Large intestine (tissue), 3 donors: ENCODE measurements at regions not wholly inside any gene's neighbourhood (a gene's known extent, or its start where the extent isn't known, plus 50 kb on each side); places are given as distances from the start of the nearest gene placed in this dataset.

Experiments used
- DNase-seq, 2 donors: peaks; one replicate each; pipeline versions ENCODE4 v3.0.0 to v3.0.0-alpha.2; 2013
- H3K27ac ChIP-seq: one replicate; pipeline ENCODE4 v1.5.1; 2013; ENCODE audit warnings: low read length
- H3K27me3 ChIP-seq: 2 replicates; pipeline ENCODE4 v1.6.1; 2013; ENCODE audit warnings: low read length; ENCODE audit not compliant: control insufficient read depth, insufficient read depth
- H3K36me3 ChIP-seq: 2 replicates; pipeline ENCODE4 v1.6.1; 2013; ENCODE audit warnings: low read length; ENCODE audit not compliant: control insufficient read depth, insufficient read depth
- H3K4me1 ChIP-seq: one replicate; pipeline ENCODE4 v1.6.1; 2013; ENCODE audit warnings: low read length; ENCODE audit not compliant: control insufficient read depth, insufficient read depth
- H3K4me3 ChIP-seq: one replicate; pipeline ENCODE4 v1.5.1; 2013; ENCODE audit warnings: low read length
- H3K9me3 ChIP-seq: one replicate; pipeline ENCODE4 v1.6.1; 2013; ENCODE audit warnings: mild to moderate bottlenecking, low read depth, low read length, moderate library complexity; ENCODE audit not compliant: control insufficient read depth
- WGBS: methylation state at CpG from one replicate; pipeline ENCODE4 v1.1.5; 2013; ENCODE audit warnings: low lambda C conversion rate; ENCODE audit not compliant: insufficient coverage; 5-methylcytosine and 5-hydroxymethylcytosine counted together

DNA sequence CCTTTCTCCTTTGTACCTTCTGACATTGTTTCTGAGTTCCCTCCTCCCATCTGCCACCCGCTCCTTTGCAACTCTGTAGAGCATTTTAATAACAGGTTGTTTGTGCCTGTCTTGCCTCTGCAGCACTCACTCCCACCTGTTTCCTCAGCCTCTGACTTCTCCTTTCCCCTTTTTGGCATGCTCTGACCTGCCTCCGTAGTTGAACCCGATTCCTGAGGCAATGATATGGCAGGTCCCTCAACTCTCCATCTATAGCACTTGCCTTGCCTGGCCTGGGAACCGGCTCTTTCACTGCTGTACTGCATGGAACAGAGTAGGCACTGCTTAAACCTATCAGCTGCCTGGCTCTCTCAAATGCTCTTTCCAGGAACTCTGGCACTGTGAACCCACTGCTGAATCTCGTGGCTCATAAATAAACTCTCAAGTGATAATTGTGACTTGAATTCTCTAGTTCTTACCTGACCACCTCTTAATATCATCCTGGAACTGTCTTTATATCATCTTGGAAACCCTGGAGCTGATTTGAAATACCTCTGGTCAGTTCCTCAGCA lies 50.3 kb downstream of the UTRN start:
- DNase-seq: no peak
- H3K4me1 ChIP-seq: peaks cover 9% of the 10 kb centered on the region
- 60% methylated on average over 1 of the region's 5 CpGs for WGBS
- H3K27me3 ChIP-seq: no peaks in the 10 kb centered on the region
- H3K27ac ChIP-seq: no peak overlapping the region
- no peaks in the 10 kb centered on the region for H3K9me3 ChIP-seq
- no peak overlapping the region for H3K4me3 ChIP-seq
- H3K36me3 ChIP-seq: no peaks in the 10 kb centered on the region

DNA sequence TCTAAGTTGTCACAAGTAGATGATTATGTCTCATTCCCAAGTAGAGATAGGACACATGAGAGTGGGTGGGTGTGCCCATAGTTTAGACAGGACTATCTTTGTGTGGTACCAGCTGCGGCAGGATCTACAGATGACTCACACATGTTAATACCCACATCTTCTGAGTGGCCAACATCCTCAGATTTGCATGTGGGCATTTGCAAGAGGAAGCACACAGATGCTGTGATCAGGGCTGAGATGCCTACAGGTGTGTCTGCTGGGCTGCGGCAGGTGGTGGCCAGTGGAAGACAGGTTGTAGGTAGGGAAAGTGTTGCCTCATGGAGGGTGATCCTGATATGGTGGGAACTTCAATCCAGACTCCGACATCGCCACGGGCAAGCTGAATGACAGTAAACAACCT lies 50.8 kb downstream of the UTRN start:
- peaks cover 9% of the 10 kb centered on the region for H3K4me1 ChIP-seq
- DNase-seq: peak in 1 of 2 donors; percentile 57
- peak overlapping the region; percentile 9 for H3K27ac ChIP-seq
- no peaks in the 10 kb centered on the region for H3K9me3 ChIP-seq
- no peaks in the 10 kb centered on the region for H3K27me3 ChIP-seq
- WGBS: no CpG with 5 or more reads among the region's 5 CpGs
- H3K36me3 ChIP-seq: no peaks in the 10 kb centered on the region
- no peak overlapping the region for H3K4me3 ChIP-seq

DNA sequence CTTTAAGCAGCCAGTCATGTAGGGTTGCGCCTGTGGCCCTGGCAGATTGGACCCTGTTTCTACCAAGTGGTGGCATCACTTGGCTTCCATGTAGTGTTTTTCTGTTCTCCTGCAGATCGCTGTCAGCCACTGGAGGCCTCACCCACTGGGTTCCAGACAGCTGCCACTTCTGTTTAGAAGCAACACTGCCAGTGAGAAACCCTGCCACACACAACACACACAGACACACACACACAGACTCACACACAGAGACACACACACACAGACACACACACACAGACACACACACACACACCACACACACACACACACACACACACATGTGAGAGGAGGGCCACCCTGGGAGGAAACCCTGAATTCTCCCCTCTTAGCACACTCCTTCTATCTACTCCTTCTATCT lies 51.8 kb downstream of the UTRN start:
- no peaks in the 10 kb centered on the region for H3K9me3 ChIP-seq
- H3K27ac ChIP-seq: peak overlapping the region; percentile 9
- no CpG with 5 or more reads among the region's 2 CpGs for WGBS
- DNase-seq: no peak
- H3K4me3 ChIP-seq: no peak overlapping the region
- H3K36me3 ChIP-seq: no peaks in the 10 kb centered on the region
- H3K4me1 ChIP-seq: peaks cover 9% of the 10 kb centered on the region
- no peaks in the 10 kb centered on the region for H3K27me3 ChIP-seq

DNA sequence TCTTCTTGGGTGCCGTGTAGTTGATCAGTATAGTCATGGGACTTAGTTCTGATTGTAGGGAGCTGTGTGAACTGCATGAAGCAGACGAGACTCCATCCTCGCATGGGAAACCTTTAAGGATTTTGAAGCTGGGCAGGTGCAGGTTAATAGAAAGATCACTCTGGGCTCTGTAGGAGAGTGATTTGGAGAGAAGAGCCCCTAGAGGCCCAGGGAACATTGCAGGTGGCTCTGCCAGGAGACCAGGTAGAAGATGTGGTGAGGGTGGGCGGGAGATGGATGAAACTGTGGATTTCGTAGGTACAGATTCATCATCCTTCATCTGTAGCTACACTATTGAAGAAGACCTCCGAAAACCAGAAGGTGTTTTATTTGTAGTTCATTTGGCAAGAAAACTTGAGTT lies 53.3 kb downstream of the UTRN start:
- DNase-seq: no peak
- Histone ChIP-seq H3K4me3 (no peak overlapping the region), H3K9me3 (no peaks in the 10 kb centered on the region), H3K27ac (no peak overlapping the region), H3K27me3 (no peaks in the 10 kb centered on the region), H3K36me3 (no peaks in the 10 kb centered on the region), H3K4me1 (peaks cover 14% of the 10 kb centered on the region)
- 100% methylated on average over 1 of the region's 6 CpGs for WGBS

DNA sequence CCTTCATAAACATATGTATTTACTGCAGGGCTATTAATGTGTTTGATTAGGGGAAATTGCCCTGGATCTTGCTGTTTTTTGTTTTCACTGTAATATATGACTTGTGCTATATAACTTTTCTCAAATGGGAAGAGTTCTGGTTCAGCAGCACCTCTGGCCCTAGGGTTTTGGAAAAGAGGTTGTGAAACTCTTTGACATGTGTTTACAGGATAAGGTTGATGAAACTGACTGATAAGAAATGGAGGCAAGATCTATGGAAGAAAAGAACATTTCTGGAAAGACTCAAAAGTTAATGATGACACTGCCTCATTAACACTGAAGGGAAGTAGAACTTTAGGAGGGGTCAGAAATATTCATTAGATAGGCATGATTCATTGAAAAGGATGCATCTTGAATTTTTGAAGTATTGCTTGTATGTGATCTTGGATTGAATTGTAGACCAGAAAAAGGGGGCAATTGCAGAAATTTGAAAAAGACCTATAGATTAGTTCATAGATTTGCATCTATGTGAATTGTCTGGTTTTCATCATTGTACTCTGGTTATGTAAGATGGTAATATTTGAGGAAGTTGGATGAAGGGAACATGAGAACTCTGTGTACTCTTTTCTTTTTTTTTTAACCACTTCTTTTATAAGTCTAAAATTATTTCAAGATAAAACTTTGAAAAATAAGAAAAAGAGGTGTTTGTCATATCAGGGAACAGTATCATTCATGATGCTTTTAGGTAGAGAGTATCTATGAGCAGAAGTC lies 54.0 kb downstream of the UTRN start:
- H3K27ac ChIP-seq: no peak overlapping the region
- H3K27me3 ChIP-seq: no peaks in the 10 kb centered on the region
- no peaks in the 10 kb centered on the region for H3K9me3 ChIP-seq
- DNase-seq: no peak
- H3K4me3 ChIP-seq: no peak overlapping the region
- H3K4me1 ChIP-seq: peaks cover 17% of the 10 kb centered on the region
- H3K36me3 ChIP-seq: no peaks in the 10 kb centered on the region

DNA sequence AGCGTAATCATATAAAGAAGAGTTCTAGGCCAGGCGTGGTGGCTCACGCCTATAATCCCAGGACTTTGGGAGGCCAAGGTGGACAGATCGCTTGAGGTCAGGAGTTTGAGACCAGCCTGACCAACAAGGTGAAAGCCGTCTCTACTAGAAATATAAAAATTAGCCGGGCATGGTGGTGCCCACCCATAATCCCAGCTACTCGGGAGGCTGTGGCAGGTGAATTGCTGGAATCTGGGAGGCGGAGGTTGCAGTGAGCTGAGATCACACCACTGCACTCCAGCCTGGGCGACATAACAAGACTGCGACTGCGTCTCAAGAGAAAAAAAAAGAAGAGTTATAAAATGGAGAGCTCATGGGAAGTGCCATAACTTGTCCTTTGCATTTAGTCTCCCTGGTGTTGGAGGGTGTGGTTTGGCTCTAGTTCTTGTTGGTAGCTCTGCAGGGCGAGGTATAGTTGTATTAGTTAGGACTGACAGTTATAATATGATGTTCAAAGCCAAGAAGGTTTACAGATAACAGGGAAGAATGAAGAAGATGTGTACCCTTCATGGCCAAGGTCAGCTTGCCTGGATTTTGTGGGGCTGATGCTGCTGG lies 54.8 kb downstream of the UTRN start:
- no peaks in the 10 kb centered on the region for H3K27me3 ChIP-seq
- 88% methylated on average over 5 of the region's 12 CpGs for WGBS
- peaks cover 19% of the 10 kb centered on the region for H3K4me1 ChIP-seq
- no peak for DNase-seq
- no peaks in the 10 kb centered on the region for H3K9me3 ChIP-seq
- H3K4me3 ChIP-seq: no peak overlapping the region
- H3K27ac ChIP-seq: no peak overlapping the region
- no peaks in the 10 kb centered on the region for H3K36me3 ChIP-seq

DNA sequence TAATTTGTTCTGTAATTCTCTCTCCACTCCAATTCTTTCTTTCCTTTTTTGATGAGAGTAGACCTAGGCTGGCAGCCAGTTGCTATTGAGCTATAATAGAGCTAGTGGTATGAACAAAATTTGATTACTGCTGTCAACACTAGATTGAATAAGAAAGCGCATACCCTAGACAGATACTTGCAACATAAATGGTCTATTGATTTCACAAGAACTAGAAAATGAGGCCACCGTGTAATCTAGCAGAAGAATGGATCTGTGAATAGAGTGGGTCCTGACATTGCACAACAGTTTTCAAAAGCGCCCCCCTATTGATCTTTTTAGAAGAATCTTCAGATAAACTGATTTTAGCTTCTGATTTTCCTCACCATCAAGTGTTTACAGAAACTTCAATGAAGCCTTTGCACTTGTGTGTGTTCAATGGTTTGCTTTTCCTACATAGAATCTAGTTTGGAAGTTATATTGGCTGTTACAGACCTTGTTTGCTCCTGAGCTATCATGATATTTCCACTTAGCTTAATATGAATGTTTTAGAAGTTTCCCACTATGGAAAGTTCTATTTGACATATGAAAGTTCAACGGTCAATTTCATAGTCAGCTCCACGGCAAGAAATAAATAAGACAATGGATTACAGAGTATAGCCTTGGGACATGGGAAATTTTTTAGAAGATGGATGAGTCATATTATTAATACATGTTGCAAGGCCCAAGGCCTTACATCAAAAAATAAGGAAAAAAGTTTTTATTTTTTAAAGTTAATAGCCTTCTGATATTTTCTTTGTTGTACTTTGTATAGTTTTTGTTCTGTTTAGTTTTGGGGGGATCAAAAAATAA lies 55.6 kb downstream of the UTRN start:
- H3K36me3 ChIP-seq: no peaks in the 10 kb centered on the region
- H3K27me3 ChIP-seq: no peaks in the 10 kb centered on the region
- no peak overlapping the region for H3K4me3 ChIP-seq
- no peak overlapping the region for H3K27ac ChIP-seq
- no peaks in the 10 kb centered on the region for H3K9me3 ChIP-seq
- WGBS: 40% methylated on average over 1 of the region's 5 CpGs
- DNase-seq: no peak
- peaks cover 19% of the 10 kb centered on the region for H3K4me1 ChIP-seq

DNA sequence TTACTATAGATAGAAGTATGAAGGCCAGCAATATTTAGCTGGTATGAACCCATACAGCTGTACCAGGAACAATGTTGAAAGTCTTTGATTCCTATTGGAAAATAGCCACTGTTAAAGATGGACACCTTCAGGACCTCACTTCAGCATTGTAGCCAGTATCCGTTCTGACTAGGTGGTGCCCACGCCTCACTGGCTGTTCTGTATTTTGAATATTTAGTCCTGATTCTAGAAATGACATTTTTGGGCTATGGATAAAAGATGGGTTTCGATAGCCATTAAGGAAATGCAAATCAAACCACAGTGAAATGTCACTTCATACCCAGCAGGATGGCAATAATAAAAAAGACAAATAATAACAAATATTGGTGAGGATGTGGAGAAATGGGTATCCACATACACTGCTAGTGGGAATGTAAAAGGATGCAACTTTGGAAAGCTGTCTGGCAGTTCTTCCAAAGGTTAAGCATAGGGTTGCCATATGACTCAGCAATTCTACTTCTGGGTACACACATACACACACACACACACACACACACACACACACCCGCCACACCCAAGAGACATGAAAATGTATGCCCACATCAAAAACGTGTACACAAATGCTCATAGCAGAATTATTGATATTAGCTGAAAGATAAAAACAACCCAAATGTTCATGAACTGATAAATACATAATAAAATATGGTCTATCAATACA lies 56.8 kb downstream of the UTRN start:
- Histone ChIP-seq H3K36me3 (no peaks in the 10 kb centered on the region), H3K27ac (no peak overlapping the region), H3K4me1 (peaks cover 10% of the 10 kb centered on the region), H3K9me3 (no peaks in the 10 kb centered on the region), H3K4me3 (no peak overlapping the region), H3K27me3 (no peaks in the 10 kb centered on the region)
- WGBS: 100% methylated on average over 3 of the region's 5 CpGs
- DNase-seq: no peak

DNA sequence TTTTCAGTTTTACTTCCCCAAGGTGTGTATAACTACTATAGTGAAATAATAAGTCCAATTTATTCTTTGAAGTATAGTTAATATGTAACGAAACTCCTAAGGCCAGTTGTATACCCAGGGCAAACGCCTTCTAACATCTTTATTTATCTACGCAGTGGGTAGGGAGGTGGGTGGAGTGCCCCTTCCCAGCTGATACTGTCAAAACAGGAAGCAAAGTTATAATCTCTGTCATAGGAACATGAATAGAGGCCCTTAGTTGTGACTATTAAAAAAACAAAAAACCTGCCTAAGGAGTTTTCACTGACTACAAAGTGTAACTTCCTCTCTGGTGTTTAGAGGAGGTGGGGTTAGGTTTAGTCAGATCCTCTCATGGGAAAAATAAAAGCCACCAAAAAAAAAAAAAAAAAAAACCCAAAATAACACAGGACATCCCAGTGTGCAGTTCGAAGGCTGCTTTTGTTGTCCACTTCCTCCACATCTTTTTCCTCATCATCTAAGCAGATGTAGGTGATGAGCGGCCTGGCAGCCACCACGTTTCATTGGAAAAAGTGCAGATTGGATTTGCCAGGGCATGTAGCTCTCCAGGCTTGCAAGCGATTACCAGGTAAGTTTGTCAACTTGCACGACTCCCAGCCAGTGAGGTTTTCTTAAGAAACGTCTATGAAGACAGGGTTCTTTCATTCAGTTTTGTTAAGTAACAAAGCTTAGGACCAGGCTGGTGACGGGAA lies 58.7 kb downstream of the UTRN start:
- Histone ChIP-seq H3K36me3 (no peaks in the 10 kb centered on the region), H3K9me3 (no peaks in the 10 kb centered on the region), H3K27me3 (no peaks in the 10 kb centered on the region), H3K4me1 (peaks cover 10% of the 10 kb centered on the region), H3K4me3 (no peak overlapping the region), H3K27ac (peak overlapping the region; percentile 29)
- DNase-seq: peak; percentile 31 to 76
- 50% methylated on average over 2 of the region's 10 CpGs for WGBS
